RPMI7951 (cell line): ENCODE measurements at regions not wholly inside any gene's neighbourhood (a gene's known extent, or its start where the extent isn't known, plus 50 kb on each side); places are given as distances from the start of the nearest gene placed in this dataset.

Experiments used
- DNase-seq: peaks from one replicate; pipeline ENCODE4 v3.0.0-alpha.2; 2012; ENCODE audit warnings: low read depth

- DNase-seq = no peak
These were observed 365.9 kb downstream of the RNF144B start for GRCh38 chr6:18753076-18753475.

GRCh38 chr6:18763086-18763485, 375.9 kb downstream of the RNF144B start:
- no peak for DNase-seq

DNA sequence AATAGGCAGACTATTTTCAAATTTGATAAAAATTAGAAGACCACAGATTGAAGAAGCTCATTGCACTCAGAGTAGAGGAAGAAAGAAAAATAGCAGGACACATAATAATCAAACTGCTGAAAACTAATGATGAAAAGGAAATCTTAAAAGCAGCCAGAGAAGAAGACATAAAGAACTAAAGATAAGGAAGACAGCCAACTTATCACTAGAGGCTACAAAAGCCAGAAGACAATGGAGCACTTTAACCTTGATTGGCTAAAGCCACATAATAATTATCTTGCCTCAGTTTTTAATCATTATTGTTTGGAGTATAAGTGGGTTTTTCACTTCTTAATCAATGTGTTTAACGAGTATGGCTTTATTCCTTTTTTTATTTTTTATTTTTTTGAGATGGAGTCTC, 397.6 kb downstream of the RNF144B start:
- no peak for DNase-seq

- DNase-seq = no peak
These were observed 398.8 kb downstream of the RNF144B start for GRCh38 chr6:18785810-18786490.

- DNase-seq = no peak
These were observed 405.7 kb downstream of the RNF144B start for GRCh38 chr6:18792866-18793265.

GRCh38 chr6:18795726-18796125, 408.6 kb downstream of the RNF144B start:
- no peak for DNase-seq

- DNase-seq = no peak
These were observed 433.6 kb downstream of the RNF144B start for GRCh38 chr6:18820725-18821124.

DNA sequence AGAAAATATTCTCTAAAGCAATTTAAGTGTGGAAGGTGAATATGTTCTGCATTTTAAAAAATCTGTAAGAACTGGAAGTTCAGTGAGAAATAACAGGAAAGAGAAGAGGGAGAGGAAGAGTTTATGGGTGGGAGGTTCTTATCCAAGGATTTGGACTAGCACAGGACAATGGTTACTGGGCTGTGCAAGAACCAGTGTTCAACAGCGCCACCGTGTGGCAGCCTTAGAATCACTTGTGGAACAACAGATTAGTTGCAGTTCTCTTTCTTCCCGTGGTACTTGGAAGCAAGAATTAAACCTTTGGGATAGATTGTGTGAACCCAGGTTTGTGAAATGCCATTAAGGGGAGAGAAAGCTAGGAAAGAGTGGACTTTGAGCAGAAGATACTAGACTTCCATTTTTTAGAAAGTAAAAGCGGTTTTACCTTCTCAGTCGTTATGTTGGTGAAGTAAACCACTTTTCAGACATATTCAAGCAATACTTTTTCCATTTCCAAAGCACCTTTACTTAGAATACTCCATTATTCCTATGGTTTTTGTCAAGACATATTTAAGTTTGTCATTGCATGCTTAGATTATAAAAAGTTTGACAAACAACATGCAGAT, 436.7 kb downstream of the RNF144B start:
- peak; percentile 10 for DNase-seq

DNA sequence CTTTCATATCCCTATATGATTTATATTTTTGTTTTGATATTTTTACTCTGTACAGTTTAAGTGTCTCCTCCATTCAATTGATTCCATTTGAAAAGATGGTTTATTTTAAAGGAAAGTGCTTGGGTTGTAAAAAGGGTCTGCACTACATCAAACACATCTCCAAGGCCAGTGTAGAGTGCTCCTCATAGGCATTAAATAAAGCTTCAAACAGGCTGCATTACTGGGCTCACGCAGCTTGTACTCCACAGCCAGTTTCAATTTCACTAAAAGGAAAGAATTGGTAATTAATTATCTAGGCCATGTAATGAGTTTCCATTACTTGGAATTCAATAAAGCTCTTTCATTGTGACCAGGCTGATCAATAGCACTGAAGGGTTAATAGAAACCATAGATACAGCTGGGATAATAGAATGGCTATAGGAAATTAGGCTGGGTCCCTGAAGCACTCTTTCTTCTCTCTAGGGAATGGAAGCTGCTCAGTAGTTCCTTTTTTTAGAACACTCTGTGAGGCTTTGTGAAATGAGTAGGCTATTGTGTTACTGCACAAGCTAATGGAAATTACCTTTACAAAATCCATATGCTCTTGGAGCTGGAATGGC, 442.2 kb downstream of the RNF144B start:
- DNase-seq = no peak

DNA sequence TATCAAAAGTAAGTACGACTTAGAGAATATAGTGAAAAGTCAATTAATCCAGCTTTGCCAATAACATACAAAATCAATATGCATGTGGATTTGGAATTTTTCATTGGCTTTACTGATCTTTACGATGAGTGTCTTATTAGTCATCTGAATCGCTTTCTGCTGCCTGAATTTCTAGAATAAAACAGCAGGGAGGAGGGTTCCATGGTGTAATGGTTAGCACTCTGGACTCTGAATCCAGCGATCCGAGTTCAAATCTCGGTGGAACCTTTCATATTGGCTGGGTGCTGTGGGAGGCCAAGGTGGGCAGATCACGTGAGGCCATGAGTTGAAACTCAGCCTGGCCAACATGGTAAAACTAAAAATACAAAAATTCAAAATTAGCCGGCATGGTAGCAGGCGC, 448.8 kb downstream of the RNF144B start:
- no peak for DNase-seq

- no peak for DNase-seq
These were observed 449.9 kb downstream of the RNF144B start for GRCh38 chr6:18837013-18837412.

DNA sequence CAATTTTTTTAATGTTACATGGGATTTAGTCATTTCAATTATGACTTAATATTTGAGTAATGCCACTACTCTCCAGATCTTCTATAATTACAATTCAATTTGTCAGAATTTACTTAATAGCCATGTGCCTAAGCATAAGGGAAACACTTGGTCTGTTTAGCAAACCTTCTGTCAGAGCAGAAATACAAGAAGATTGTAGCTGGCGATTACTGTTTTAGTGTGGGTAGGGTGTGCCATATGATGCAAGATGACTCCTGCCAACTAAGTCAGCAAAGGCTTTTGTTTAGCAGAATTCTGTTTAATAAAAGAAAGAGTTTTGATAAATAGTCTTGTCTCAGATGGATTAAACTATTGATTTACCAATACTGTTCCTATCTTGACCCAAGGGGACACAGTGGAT, 455.4 kb downstream of the RNF144B start:
- DNase-seq = no peak

- no peak for DNase-seq
These were observed 458.7 kb downstream of the RNF144B start for GRCh38 chr6:18845896-18846295.

DNA sequence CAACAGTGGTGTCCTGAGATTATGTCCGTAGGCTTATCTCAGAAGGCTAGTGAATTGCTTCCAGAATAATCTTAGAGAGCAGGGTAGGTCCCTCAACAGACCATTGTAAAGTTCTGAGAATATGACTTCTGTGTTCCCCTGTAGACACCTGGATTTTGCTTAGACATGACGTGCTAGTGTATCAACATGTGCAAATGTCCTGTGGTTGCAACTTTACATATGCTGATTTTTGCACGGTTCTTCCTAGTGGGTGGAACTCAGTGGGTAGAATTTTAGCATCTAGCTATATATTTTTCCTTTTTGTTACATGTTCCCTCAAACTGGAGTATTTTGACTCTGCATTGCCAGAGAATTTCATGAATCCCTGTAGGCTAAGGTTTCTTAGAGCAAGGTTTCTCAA, 459.2 kb downstream of the RNF144B start:
- no peak for DNase-seq

DNA sequence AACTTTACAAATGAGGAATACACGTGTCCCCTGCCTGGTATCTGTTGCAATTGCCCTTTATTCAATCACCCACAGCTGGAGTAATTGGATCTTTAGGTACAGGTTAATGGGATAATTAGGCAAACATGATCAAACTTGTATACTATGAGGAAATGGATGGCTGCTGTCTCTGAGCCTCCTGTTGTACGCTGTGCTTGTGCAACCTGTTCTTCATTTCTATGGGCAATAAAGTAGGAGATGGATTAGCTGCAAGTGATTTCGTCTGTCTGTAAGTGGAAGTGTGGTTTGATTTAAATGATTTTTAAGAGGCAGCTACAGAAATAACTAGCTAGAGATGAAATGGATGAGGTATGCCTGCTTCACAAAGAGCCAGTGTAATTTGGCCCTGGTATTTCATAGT, 474.1 kb downstream of the RNF144B start:
- DNase-seq = no peak

DNA sequence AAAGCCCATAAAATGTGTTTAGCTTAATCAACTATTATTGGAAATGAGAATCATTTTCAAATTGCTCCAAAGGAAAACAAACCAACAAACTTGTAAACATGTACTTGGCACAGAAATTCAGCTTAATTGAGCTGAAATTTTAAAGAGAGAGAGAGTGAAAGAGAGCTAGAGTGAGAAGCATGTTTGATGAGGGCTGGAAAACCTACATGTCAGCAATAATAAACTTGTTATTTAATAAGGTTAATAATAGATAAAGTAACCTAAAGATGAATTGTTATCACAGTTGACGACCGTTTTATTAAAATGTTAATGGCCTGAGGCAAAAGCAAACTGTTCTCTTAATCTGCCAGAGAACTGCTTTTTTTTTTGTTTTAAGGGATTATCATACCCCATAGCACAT, 496.1 kb downstream of the RNF144B start:
- no peak for DNase-seq

DNA sequence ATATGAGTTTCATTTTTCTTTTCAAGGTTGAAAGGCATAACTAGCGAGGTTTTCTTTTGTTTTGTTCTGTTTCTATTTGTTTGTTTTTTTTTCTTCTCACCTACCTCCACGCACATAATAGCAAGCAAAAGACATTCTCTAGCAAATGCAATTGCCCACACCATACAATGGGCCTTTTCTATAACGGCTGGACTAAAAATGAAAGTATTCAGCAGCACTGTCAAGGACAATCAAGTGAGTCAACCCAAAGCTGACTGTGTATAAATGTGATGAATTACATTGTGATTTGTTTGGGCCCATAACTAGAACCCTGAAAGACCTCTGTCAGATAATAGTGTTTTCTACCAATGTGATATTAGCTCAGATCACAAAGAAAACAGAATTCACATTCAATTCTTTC, 496.7 kb downstream of the RNF144B start:
- DNase-seq = no peak

DNA sequence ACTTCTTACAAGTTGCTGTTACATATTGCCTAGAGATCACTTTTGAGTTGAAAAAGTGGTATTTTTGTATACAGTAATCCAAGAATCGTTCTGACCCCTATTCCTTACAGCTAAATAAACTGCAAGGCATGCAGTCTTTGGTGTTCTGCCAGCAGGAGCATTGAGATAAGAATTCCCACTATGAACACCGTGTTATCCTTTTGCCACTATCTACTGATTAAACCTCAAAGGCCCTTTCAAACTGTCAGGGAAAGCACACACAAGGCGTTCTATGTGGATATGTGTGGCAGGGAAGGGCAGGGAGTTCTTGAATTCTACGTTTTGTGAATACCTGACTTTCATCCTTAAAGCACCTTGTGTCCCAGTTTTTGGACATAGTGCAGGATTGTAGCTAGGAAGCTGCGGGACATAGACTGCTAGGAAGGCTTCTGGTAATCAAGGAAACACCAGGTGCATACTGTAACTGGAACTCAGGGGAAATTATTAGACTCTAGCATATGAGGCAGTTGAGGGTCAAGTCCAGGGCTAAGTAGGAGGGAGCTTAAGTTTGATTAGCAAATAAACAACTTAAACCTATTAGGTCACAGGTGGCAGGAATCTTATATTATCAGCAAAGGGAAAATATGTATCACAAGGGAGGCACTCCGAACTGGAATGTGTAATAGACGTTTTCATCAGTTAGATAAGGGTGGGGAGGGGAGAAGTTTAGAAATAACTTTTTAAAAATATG, 506.6 kb downstream of the RNF144B start:
- DNase-seq = no peak

- no peak for DNase-seq
These were observed 510.2 kb downstream of the RNF144B start for GRCh38 chr6:18897350-18897749.

- no peak for DNase-seq
These were observed 517.5 kb downstream of the RNF144B start for GRCh38 chr6:18904681-18905080.

DNA sequence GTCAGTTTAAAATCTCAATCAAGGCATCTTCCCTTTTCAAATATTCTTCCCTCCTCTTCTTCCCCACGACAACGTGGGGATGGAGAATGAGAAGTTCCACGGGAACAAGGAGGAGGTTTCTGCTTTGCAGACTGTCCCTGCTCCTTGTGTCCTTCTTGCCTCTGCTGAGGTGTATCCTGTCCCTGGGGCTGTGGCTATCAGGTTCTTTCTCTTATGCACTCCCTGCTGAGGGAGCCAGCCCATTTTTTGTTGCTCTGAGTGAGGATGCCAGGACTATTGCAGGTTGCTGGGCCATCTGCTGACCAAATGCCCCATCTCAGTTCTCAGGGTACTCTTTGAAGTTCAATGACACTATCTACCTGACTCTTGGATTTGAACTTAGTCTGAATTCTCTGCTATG, 533.6 kb downstream of the RNF144B start:
- DNase-seq = no peak

GRCh38 chr6:18931086-18931485, 543.9 kb downstream of the RNF144B start:
- DNase-seq = no peak

GRCh38 chr6:18958146-18958545, 571.0 kb downstream of the RNF144B start:
- no peak for DNase-seq
